ENCODE measurements at regions not wholly inside any gene's neighbourhood (a gene's known extent, or its start where the extent isn't known, plus 50 kb on each side); places are given as distances from the start of the nearest gene placed in this dataset.

DNA sequence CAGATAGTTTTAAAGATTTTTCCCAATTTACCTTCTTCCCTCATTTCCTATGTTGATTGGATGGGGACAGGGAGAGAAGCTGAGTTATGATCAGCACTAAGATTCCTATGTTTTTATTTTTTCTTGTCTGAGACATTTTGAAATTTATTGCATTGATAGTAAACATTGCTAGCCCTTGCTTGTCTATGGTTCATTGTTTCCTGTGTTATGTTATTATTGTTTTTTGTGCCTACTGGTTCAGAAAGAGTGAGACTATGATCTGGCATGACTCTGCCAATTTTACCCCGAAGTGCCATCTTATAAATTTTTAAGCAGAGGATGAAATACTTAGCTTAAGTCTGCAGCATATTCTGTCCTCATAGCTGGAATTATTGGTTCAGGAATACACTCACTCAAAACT is 478.5 kb downstream of the MBD2 start:
- TF ChIP-seq POLR2A (IDR thresholded peaks at IDR 0.05) (no peak), POLR2AphosphoS5 (IDR thresholded peaks at IDR 0.05; ENCODE audit: insufficient read depth in 1 of 2, low read depth in 1 of 2) (no peak)
- TF ChIP-seq, protein P1, sequence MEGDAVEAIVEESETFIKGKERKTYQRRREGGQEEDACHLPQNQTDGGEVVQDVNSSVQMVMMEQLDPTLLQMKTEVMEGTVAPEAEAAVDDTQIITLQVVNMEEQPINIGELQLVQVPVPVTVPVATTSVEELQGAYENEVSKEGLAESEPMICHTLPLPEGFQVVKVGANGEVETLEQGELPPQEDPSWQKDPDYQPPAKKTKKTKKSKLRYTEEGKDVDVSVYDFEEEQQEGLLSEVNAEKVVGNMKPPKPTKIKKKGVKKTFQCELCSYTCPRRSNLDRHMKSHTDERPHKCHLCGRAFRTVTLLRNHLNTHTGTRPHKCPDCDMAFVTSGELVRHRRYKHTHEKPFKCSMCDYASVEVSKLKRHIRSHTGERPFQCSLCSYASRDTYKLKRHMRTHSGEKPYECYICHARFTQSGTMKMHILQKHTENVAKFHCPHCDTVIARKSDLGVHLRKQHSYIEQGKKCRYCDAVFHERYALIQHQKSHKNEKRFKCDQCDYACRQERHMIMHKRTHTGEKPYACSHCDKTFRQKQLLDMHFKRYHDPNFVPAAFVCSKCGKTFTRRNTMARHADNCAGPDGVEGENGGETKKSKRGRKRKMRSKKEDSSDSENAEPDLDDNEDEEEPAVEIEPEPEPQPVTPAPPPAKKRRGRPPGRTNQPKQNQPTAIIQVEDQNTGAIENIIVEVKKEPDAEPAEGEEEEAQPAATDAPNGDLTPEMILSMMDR (IDR thresholded peaks at IDR 0.05), result no peak
